Astrocyte of the cerebellum (primary cell): ENCODE measurements at regions not wholly inside any gene's neighbourhood (a gene's known extent, or its start where the extent isn't known, plus 50 kb on each side); places are given as distances from the start of the nearest gene placed in this dataset.

Source experiments
- DNase-seq: peaks from one replicate; pipeline ENCODE4 v3.0.0-alpha.2; 2011; ENCODE audit warnings: low read depth
- H3K4me3 ChIP-seq: 2 replicates; pipeline ENCODE4 v1.5.1; 2011; ENCODE audit warnings: mild to moderate bottlenecking, low read depth, low read length, moderate library complexity
- in situ Hi-C: cut with HindIII; loops from 2 replicates; pipeline ENCODE4 v1.10.0; 2017; ENCODE audit warnings: low sequenced_read_pairs
- TF ChIP-seq, protein P1 (sequence below): IDR thresholded peaks from 2 replicates; pipeline ENCODE4 v1.5.1; 2012; ENCODE audit warnings: low read length, low read depth, moderate library complexity, mild to moderate bottlenecking; ENCODE audit errors: missing control alignments

DNA sequence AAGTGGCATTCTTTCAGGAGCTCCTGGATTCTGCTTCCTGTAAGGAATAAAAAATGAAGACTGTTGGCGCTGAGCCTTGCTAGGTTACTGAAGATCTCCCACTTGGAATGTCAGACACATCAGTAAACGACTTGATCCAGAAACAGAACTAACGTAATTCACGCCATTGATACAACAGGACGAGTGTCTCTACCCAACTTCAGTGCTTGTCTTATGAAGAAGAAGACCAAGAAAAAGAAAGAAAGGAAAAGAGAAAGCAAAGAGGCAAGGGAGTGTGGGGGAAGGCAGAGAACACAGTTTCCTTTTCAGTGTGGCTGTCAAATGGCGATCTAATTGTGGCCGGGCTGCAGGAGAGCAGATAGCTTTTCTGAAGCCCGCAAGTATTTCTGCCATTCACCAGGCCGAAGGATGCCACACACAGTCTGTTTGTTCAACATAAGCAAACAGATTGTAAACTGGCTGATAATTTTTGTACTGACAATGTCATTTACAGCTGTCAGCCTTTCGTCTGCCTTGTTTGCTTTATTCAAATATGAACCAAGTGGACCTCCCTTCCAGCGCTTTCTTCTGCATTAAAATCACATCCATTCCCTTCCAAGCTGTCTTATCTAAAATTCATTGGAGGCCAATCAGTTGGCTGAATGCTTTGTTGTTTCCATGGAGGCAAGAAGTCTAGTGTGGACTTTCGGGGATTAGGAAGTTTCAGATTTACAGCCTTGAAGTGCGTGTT is 180.6 kb downstream of the FOXA2 start:
- in situ Hi-C loops, result no loop called here
- DNase-seq, result no peak
- H3K4me3 ChIP-seq, result peak overlapping the region; percentile 8
- TF ChIP-seq, protein P1, sequence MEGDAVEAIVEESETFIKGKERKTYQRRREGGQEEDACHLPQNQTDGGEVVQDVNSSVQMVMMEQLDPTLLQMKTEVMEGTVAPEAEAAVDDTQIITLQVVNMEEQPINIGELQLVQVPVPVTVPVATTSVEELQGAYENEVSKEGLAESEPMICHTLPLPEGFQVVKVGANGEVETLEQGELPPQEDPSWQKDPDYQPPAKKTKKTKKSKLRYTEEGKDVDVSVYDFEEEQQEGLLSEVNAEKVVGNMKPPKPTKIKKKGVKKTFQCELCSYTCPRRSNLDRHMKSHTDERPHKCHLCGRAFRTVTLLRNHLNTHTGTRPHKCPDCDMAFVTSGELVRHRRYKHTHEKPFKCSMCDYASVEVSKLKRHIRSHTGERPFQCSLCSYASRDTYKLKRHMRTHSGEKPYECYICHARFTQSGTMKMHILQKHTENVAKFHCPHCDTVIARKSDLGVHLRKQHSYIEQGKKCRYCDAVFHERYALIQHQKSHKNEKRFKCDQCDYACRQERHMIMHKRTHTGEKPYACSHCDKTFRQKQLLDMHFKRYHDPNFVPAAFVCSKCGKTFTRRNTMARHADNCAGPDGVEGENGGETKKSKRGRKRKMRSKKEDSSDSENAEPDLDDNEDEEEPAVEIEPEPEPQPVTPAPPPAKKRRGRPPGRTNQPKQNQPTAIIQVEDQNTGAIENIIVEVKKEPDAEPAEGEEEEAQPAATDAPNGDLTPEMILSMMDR, result no peak

DNA sequence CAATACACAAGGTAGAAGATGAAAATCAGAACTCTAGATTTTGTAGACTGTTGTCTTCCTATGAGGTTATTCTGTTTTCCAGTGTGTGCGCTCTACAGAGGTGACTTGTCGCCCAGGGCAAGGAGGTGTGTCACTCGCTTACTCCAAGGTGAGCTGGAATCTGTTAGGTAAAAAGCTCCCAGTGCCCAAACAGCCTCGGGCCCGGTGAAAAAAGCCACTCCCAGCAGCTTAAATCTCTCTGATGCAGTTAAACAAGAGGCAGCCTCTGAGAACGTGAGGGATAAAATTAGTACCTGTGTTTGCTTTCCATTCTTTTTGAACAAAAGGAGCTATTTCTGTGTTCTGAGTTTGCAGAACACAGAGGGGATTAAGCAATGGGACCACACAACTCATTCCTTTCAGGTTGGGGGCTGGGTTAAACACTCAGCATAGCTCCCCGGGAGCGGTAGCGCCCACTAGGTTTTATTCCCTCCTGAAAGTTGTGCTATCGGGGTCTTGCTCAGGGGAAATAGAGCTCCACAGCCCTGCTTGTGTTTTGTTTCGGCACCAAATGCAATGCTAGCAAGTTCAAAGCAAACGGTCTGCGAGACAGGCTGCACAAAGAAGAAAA is 181.2 kb downstream of the FOXA2 start:
- TF ChIP-seq, protein P1, result peak; percentile 11
- in situ Hi-C loops, result no loop called here
- DNase-seq, result no peak
- peak overlapping the region; percentile 8 for H3K4me3 ChIP-seq

DNA sequence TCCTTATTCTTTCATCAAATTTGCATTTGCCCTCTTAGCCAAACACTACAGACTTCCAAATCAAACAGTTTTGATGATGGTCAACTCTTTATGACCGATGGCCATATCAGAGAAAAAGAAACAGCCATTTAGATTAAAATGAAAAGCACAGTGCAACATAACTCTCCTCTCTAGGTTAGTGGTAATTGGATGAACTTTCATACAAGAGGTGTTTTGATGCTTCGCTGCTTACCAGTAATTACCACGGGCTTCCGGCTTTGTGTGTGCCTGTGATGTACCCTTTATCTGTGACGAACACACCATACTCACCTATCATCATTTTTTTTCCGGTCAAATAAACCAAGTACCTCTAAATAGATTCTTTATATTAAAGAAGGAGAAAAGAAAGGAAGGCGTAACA is 181.8 kb downstream of the FOXA2 start:
- in situ Hi-C loops, result no loop called here
- DNase-seq, result no peak
- TF ChIP-seq, protein P1, result no peak
- H3K4me3 ChIP-seq, result no peak overlapping the region

DNA sequence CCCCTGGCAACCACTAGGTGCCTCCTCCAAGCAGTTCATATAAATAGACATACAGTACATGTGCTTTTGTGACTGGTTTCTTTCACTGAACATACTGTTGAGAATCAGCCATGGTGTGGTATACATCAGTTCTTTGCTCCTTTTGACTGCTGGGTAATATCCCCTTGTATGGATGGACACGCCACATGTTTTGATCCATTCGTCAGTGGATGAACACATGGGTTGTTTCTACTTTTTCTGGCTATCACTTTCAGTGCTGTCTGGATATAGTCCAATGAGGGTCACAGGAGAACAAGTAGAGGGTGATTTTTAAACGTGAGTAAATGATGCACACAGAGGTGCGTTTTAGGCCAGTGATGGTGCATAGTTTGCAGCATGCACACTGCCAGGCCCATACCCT is 183.9 kb downstream of the FOXA2 start:
- in situ Hi-C loops, result no loop called here
- TF ChIP-seq, protein P1, result no peak

DNA sequence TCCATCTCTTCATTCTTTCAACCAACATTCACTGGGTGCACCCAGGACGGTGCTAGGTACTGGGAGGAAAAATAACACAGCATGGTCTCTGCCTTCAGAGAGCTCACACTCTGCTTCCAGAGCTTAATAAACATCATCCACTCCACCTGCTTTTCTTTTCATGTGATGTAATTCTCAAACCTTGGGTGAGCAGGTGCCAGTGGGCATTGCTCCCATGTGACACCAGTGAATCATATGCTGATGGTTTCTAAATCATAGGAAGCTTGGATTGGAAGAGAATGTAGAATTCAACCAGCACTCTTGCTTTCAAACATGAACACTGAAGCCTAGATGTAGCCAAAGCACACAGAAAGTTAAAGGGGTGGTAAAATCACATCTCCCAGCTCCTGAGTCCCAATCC is 189.8 kb downstream of the FOXA2 start:
- H3K4me3 ChIP-seq, result no peak overlapping the region
- no peak for DNase-seq
- in situ Hi-C loops, result no loop called here
- TF ChIP-seq, protein P1, result no peak

More for the DNA sequence above, 183.9 kb downstream of the FOXA2 start:
- DNase-seq, result no peak
- no peak overlapping the region for H3K4me3 ChIP-seq

DNA sequence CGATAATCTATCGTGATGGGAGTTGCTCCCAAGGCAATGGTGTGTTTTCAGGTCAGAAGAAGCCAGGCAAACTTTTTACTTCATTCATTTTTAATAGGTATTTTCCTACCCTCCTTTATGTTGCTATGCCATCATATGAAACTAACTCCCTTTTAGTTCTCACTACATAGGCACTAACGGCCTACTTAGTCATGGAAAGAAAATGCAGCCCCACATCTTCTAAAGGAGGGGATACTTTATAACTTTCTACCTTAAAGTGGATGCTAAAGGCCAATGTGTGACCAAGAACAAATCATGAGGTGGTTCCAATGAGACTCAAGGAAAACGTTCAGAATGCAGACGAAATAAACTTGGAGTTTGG is 193.8 kb downstream of the FOXA2 start:
- no peak for DNase-seq
- TF ChIP-seq, protein P1, result no peak
- in situ Hi-C loops, result no loop called here

More for the DNA sequence above, 193.8 kb downstream of the FOXA2 start:
- H3K4me3 ChIP-seq, result no peak overlapping the region
